H1 (cell line): ENCODE measurements at regions not wholly inside any gene's neighbourhood (a gene's known extent, or its start where the extent isn't known, plus 50 kb on each side); places are given as distances from the start of the nearest gene placed in this dataset.

Experiments
- RXRA ChIP-seq: IDR thresholded peaks from 2 replicates; pipeline ENCODE4 v1.6.1; 2011; ENCODE audit warnings: low read depth, mild to moderate bottlenecking, low read length, moderate library complexity; ENCODE audit not compliant: insufficient read depth
- TF ChIP-seq, protein P1 (sequence below), 3 experiments: IDR thresholded peaks; 1 replicate in 2 of 3; 2 replicates in 1 of 3; pipeline versions ENCODE4 v1.5.1 to v1.6.1; 2011; ENCODE audit warnings: low read length in 3 of 3, mild to moderate bottlenecking in 3 of 3, inconsistent platforms in 2 of 3, low read depth in 1 of 3, moderate library complexity in 1 of 3; ENCODE audit not compliant: insufficient read depth in 1 of 3; ENCODE audit errors: control extremely low read depth in 1 of 3
- TF ChIP-seq, protein P2 (sequence below): IDR thresholded peaks from 2 replicates; pipeline ENCODE4 v1.6.1; 2012; ENCODE audit warnings: inconsistent platforms

DNA sequence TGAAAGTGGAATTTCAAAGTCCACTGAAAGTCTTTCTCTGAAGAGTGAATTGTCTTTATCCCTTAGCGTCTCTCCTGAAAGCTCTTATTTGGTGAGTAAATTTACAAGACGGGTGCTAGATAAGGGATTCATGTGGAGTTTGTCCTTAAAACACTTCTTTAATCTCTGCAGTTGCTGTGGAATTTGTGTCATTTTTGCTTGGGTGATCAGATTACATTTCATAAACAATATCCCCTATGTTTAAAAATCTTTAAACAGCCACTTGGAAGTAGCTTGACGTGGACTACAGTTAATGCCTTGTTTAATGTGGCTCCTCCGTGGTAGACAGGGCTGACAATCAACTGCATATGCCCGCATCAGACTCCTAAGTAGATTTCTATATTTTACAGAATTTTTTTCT, 175.4 kb upstream of the ZNF217 start:
- TF ChIP-seq, protein P1, sequence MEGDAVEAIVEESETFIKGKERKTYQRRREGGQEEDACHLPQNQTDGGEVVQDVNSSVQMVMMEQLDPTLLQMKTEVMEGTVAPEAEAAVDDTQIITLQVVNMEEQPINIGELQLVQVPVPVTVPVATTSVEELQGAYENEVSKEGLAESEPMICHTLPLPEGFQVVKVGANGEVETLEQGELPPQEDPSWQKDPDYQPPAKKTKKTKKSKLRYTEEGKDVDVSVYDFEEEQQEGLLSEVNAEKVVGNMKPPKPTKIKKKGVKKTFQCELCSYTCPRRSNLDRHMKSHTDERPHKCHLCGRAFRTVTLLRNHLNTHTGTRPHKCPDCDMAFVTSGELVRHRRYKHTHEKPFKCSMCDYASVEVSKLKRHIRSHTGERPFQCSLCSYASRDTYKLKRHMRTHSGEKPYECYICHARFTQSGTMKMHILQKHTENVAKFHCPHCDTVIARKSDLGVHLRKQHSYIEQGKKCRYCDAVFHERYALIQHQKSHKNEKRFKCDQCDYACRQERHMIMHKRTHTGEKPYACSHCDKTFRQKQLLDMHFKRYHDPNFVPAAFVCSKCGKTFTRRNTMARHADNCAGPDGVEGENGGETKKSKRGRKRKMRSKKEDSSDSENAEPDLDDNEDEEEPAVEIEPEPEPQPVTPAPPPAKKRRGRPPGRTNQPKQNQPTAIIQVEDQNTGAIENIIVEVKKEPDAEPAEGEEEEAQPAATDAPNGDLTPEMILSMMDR (IDR thresholded peaks at IDR 0.05; ENCODE audit: control extremely low read depth in 1 of 3, insufficient read depth in 1 of 3, low read depth in 1 of 3, low read length in 3 of 3), result no peak
- TF ChIP-seq, protein P2, sequence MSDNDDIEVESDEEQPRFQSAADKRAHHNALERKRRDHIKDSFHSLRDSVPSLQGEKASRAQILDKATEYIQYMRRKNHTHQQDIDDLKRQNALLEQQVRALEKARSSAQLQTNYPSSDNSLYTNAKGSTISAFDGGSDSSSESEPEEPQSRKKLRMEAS, result no peak
- TF ChIP-seq RXRA, result no peak
